Heart right ventricle (tissue), 16 donors: ENCODE measurements at regions not wholly inside any gene's neighbourhood (a gene's known extent, or its start where the extent isn't known, plus 50 kb on each side); places are given as distances from the start of the nearest gene placed in this dataset.

Source experiments
- ATAC-seq, 8 donors: fragments of 200-7000 bp; cut with Tn5 transposase; one replicate each; pipeline ENCODE4 v1.9.1; 2020; ENCODE audit warnings: mild to moderate bottlenecking in 8 of 8, moderate library complexity in 8 of 8, moderate number of reproducible peaks in 1 of 8
- DNase-seq, 2 donors: peaks; one replicate each; pipeline ENCODE4 v3.0.0-alpha.2; 2020
- H3K27ac ChIP-seq, 10 donors: fragments of 200-600 bp; sonication (generic) in 2 of 10; one replicate each; pipeline versions ENCODE4 v1.5.0 to v1.8.0; 2020 to 2022; ENCODE audit warnings: mild to moderate bottlenecking in 3 of 10
- H3K27me3 ChIP-seq, 7 donors: fragments of 200-600 bp; one replicate each; pipeline ENCODE4 v1.8.0; 2021 to 2022; ENCODE audit warnings: mild to moderate bottlenecking in 2 of 7
- H3K36me3 ChIP-seq, 9 donors: fragments of 200-600 bp; sonication (generic) in 1 of 9; one replicate each; pipeline versions ENCODE4 v1.5.0 to v1.8.0; 2020 to 2022; ENCODE audit warnings: mild to moderate bottlenecking in 2 of 9
- H3K4me1 ChIP-seq, 9 donors: fragments of 200-600 bp; sonication (generic) in 1 of 9; one replicate each; pipeline versions ENCODE4 v1.5.0 to v1.8.0; 2020 to 2022; ENCODE audit warnings: mild to moderate bottlenecking in 4 of 9
- H3K4me3 ChIP-seq, 10 donors: fragments of 200-600 bp; sonication (generic) in 2 of 10; one replicate each; pipeline versions ENCODE4 v1.5.0 to v1.8.0; 2020 to 2022; ENCODE audit warnings: mild to moderate bottlenecking in 7 of 10, moderate library complexity in 2 of 10
- H3K9me3 ChIP-seq, 11 donors: fragments of 200-600 bp in 10 of 11; sonication (generic) in 2 of 11; one replicate each; pipeline versions ENCODE4 v1.5.0 to v1.8.0; 2013 to 2022; ENCODE audit warnings: mild to moderate bottlenecking in 2 of 11, control low read depth in 1 of 11, moderate library complexity in 1 of 11
- CTCF ChIP-seq, 9 donors: fragments of 200-600 bp; sonication (generic) in 2 of 9; IDR thresholded peaks; one replicate each; pipeline versions ENCODE4 v1.5.0 to v1.8.0; 2021 to 2022; ENCODE audit warnings: antibody characterized with exemption in 9 of 9, mild to moderate bottlenecking in 5 of 9, moderate library complexity in 1 of 9
- WGBS, 2 donors: extraction: QIAGEN DNeasy Blood & Tissue Kit; methylation state at CpG; one replicate each; pipeline ENCODE4 v1.1.7; 2013; ENCODE audit warnings: inconsistent platforms in 1 of 2; 5-methylcytosine and 5-hydroxymethylcytosine counted together
- intact Hi-C, 10 donors: fragments of 100-400 bp; cut with DNase I; formaldehyde crosslinking; loops; one replicate each; pipeline versions ENCODE4 v1.11.1 to v1.14.2; 2022
- donor health status: Arrhythmogenic right ventricular cardiomyopathy.
- donor health status: ischemic (EF 13 %, LVEDD 7.1; RV severe dilation, severe dysfunction).
- donor health status: healthy with polysubstance abuse.
- donor health status: DM: no; HTN: yes; CAD: no.
- donor health status: DM: no; HTN: no; CAD: no.
- donor health status: ischemic (EF 25% LVEDD 6.9; RV normal size, moderate dysfunction).
- donor health status: ischemic (EF 25% LVEDD 5.7; RV mildly dilated, moderate dysfunction).
- donor health status: healthy.
- donor health status: DM: yes; HTN: yes; CAD: no.
- donor health status: Ischemic cardiomyopathy.
- donor health status: ischemic (EF 35%, LVEDD 5.7; RV mildly dilated, moderate dysfunction).
- donor health status: nonischemic (EF 11% LVEDD 7.7; RV severe dilation, severe dysfunction).
- donor health status: DM: yes; HTN: yes; CAD: no.
- donor health status: PGD.
- donor health status: ischemic (EF 29% LVEDD 5.4; RV normal size, mild dysfunction).
- donor health status: nonischemic (EF 23%, LVEDD 6.1; RV moderate dilation, normal function).

GRCh38 chr22:22761606-22761962 lies 117.2 kb downstream of the GGTLC2 start:
- Histone ChIP-seq H3K4me1 (peaks cover 0 to 3% (median 0%) of the 10 kb centered on the region in 9 donors), H3K27ac (no peak overlapping the region), H3K27me3 (peaks cover 0 to 2% (median 0%) of the 10 kb centered on the region in 7 donors), H3K4me3 (no peak overlapping the region), H3K36me3 (no peaks in the 10 kb centered on the region), H3K9me3 (no peaks in the 10 kb centered on the region)
- intact Hi-C loops = no loop called here
- no peak for TF ChIP-seq CTCF (IDR thresholded peaks at IDR 0.05)
- no peak for DNase-seq
- ATAC-seq = no peak
- WGBS, 2 donors = 97 to 98% methylated on average over 1 of the region's 1 CpG

- H3K36me3 ChIP-seq = no peaks in the 10 kb centered on the region
- intact Hi-C loops = no loop called here
- H3K4me1 ChIP-seq = peaks cover 0 to 3% (median 0%) of the 10 kb centered on the region in 9 donors
- no peak overlapping the region for H3K27ac ChIP-seq
- DNase-seq = no peak
- H3K27me3 ChIP-seq = peaks cover 0 to 8% (median 2%) of the 10 kb centered on the region in 7 donors
- ATAC-seq = no peak
- 85 to 88% methylated on average over 8 of the region's 8 CpGs for WGBS, 2 donors
- H3K9me3 ChIP-seq = no peaks in the 10 kb centered on the region
- H3K4me3 ChIP-seq = no peak overlapping the region
- no peak for TF ChIP-seq CTCF (IDR thresholded peaks at IDR 0.05)
Measured at GRCh38 chr22:22761963-22762772, 117.8 kb downstream of the GGTLC2 start.

DNA sequence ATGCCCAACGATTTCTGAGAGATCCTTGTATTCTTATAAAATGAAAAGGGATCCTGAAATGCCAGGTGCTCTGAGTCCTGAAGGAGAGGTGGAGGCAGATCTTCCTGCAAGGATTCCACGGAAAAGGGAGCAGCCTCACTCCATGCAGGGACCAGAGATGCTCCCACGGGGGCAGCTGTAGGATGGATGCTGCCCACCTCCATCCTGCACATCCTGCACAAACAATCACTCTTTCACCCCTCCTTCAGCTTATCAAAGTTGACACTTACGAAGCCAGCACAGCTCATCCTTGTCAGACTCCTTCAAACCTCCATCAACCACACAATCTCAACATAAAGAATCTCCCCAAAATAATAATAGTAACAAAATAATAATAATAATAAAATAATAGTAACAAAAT lies 119.1 kb downstream of the GGTLC2 start:
- Histone ChIP-seq H3K4me3 (no peak overlapping the region), H3K27ac (no peak overlapping the region), H3K4me1 (peaks cover 0 to 3% (median 0%) of the 10 kb centered on the region in 9 donors), H3K36me3 (no peaks in the 10 kb centered on the region), H3K9me3 (no peaks in the 10 kb centered on the region), H3K27me3 (peaks cover 0 to 18% (median 14%) of the 10 kb centered on the region in 7 donors)
- intact Hi-C loops = no loop called here
- ATAC-seq = no peak
- WGBS, 2 donors = 75 to 76% methylated on average over 4 of the region's 4 CpGs
- no peak for TF ChIP-seq CTCF (IDR thresholded peaks at IDR 0.05)
- DNase-seq = no peak

DNA sequence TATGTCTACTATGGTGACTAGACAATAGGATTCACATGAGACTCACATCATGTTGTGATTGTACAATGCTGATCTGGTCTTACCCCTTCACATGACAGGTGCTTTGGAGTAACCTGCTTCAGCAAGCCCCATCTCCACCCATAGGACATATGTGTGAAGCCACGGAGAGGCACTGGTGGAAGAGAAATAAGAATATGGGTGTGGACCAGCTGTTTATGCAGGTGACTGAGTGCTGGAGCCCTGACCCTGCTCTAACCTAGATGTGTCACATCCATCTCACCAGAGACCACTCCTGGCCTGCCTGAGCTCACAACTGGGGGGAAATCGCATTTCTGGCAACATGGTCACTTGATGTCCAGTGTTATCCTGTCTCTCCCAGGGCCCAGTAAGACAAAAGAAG lies 119.7 kb downstream of the GGTLC2 start:
- 49 to 60% methylated on average over 2 of the region's 2 CpGs for WGBS, 2 donors
- H3K4me3 ChIP-seq = no peak overlapping the region
- no peaks in the 10 kb centered on the region for H3K9me3 ChIP-seq
- TF ChIP-seq CTCF (IDR thresholded peaks at IDR 0.05) = no peak
- no peak overlapping the region for H3K27ac ChIP-seq
- no peak for ATAC-seq
- H3K4me1 ChIP-seq = peaks cover 0 to 3% (median 0%) of the 10 kb centered on the region in 9 donors
- DNase-seq = no peak
- no peaks in the 10 kb centered on the region for H3K36me3 ChIP-seq
- intact Hi-C loops = loop anchor here in 1 of 10 donors (2.0 kb wide), 1 partner anchor 57 kb away; no protein-coding TSS in a partner anchor
- H3K27me3 ChIP-seq = peaks cover 0 to 18% (median 14%) of the 10 kb centered on the region in 7 donors
